Left colon (tissue), 2 donors: ENCODE measurements at regions not wholly inside any gene's neighbourhood (a gene's known extent, or its start where the extent isn't known, plus 50 kb on each side); places are given as distances from the start of the nearest gene placed in this dataset.
A peak's percentile ranks its signal among the peaks of the same experiment; 100 is the strongest.
"Not testable (repeated sequence)": the region's sequence is repeated elsewhere in the genome, so short reads cannot be mapped to it uniquely, and the experiment has no call there.

Experiments used
- ATAC-seq: fragments of 200-7000 bp; cut with Tn5 transposase; one replicate; pipeline ENCODE4 v1.9.1; 2020; ENCODE audit warnings: mild to moderate bottlenecking, moderate library complexity
- DNase-seq, 2 donors: peaks; one replicate each; pipeline ENCODE4 v3.0.0-alpha.2; 2020
- intact Hi-C, 2 donors: fragments of 100-400 bp; cut with DNase I in 1 of 2; cut with micrococcal nuclease in 1 of 2; formaldehyde crosslinking; loops; one replicate each; pipeline versions ENCODE4 v1.11.2 to v1.14.0; 2022; cut with DNase I, micrococcal nuclease
- donor health status: DM: no; HTN: no; CAD: no.
- donor health status: DM: yes; HTN: yes; CAD: no.

DNA sequence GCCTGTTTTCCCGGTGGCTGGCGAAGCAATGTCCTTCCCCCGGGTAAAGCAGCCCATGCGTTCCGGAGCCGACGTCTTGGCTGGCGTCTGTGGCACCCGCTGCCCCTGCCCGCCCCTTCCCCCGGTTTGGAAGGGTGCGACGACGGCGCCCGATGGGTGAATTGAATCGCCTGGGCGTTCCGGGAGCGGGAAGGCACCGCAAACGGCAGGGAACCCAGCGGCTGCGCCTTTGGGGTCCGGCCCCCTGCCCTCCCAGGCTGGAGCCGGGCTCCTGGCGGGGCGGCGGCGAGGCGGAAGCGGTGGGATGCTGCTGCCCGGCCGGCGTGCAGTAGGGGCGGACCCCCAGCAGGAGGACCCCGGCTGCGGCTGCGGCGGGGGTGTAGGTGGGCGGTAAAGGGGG, 123.6 kb upstream of the RHOU start:
- intact Hi-C loops = not testable (repeated sequence)

DNA sequence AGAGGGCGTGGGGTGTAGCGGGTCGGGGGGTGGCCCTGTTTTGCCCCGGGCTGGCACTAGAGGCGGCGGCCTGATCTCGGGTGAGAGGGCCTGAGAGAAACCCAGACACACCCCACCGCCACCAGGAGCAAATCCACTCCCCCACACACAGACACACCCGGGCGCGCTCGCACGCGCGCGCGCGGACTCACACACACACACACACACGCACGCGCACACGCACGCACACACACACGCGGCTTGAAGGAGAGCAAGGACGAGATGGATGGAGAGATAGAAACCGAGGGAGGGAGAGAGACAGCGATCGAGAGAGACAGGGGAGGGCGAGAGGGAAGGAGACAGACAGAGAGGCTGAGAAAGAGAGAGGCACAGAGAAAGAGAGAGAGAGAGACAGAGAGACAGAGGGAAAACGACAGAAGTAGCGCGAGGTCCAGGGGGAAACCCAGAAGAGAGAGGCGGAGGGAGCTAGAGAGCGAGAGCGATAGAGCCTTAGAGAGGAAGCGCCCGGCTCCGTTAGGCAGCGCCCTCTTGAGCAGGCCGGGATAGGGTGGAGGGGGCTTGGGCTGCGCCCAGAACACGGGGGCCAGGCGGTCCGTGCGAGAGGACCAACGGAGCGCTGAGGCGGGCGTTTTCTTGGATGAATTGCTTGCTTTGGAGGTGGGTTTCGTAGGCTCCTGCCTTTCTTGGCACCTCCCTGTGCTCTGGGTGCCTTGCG, 113.1 kb upstream of the RHOU start:
- DNase-seq = peak; percentile 24 to 27
- ATAC-seq, intact Hi-C loops: not testable (repeated sequence)

More for the DNA sequence above, 123.6 kb upstream of the RHOU start:
- not testable (repeated sequence) for DNase-seq, ATAC-seq

DNA sequence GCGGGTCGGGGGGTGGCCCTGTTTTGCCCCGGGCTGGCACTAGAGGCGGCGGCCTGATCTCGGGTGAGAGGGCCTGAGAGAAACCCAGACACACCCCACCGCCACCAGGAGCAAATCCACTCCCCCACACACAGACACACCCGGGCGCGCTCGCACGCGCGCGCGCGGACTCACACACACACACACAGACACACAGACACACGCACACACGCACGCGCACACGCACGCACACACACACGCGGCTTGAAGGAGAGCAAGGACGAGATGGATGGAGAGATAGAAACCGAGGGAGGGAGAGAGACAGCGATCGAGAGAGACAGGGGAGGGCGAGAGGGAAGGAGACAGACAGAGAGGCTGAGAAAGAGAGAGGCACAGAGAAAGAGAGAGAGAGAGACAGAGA, 108.8 kb upstream of the RHOU start:
- intact Hi-C loops, ATAC-seq, DNase-seq: not testable (repeated sequence)

DNA sequence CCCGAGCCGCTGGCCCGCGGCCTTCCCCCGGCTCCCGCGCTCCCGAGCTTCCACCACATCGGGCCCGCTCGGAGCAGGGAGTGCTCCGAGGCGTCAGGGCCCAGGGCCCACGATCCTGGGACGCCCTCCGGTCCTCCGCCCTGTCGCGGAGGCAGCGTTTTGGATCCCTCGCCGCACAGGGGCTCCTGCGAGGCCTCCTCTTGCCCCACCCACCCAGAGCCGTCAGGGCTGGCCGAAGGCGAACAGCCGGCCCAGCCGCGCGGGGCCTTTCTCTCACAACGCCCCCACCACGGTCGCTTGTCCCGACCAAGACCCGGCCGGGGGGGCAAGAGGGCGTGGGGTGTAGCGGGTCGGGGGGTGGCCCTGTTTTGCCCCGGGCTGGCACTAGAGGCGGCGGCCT, 102.4 kb upstream of the RHOU start:
- ATAC-seq, intact Hi-C loops: not testable (repeated sequence)
- peak in 1 of 2 donors; percentile 32 for DNase-seq

DNA sequence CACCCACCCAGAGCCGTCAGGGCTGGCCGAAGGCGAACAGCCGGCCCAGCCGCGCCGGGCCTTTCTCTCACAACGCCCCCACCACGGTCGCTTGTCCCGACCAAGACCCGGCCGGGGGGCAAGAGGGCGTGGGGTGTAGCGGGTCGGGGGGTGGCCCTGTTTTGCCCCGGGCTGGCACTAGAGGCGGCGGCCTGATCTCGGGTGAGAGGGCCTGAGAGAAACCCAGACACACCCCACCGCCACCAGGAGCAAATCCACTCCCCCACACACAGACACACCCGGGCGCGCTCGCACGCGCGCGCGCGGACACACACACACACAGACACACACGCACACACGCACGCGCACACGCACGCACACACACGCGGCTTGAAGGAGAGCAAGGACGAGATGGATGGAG, 100.0 kb upstream of the RHOU start:
- peak; percentile 50 to 52 for DNase-seq
- ATAC-seq, intact Hi-C loops: not testable (repeated sequence)

DNA sequence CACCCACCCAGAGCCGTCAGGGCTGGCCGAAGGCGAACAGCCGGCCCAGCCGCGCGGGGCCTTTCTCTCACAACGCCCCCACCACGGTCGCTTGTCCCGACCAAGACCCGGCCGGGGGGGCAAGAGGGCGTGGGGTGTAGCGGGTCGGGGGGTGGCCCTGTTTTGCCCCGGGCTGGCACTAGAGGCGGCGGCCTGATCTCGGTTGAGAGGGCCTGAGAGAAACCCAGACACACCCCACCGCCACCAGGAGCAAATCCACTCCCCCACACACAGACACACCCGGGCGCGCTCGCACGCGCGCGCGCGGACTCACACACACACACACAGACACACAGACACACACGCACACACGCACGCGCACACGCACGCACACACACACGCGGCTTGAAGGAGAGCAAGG, 97.8 kb upstream of the RHOU start:
- intact Hi-C loops = not testable (repeated sequence)

DNA sequence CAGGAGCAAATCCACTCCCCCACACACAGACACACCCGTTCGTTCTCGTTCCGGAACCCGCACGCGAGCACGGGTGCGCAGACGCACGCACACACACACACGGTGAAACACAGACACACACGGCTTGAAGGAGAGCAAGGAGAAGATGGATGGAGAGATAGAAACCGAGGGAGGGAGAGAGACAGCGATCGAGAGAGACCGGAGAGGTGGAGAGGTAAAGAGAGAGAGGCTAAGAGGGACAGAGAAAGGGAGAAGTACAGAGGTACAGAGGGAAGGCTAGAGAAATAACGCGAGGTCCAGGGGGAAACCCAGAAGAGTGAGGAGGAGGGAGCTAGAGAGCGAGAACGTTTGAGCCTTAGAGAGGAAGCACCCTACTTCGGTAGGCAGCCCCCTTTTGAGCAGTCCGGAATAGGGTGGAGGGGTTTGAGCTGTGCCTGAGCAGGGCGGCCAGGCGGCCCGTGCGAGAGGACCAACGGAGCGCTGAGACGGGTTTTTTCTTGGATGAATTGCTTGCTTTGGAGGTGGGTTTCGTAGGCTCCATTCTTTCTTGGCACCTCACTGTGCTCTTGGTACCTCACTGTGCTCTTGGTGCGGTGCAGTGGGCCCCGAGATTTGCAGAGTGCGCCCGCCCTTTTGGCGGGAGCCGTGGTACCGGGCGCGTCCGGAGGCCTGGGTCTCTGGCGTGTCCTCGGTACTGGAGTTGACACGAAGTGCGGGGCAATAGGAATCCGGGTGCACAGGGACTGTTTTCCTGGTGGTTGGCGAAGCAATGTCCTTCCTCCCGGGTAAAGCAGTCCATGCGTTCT, 88.4 kb upstream of the RHOU start:
- ATAC-seq (peak; percentile 52), DNase-seq (peak in 1 of 2 donors; percentile 35)
- intact Hi-C loops = no loop called here

More for the DNA sequence above, 97.8 kb upstream of the RHOU start:
- peak in 1 of 2 donors; percentile 26 for DNase-seq
- ATAC-seq = not testable (repeated sequence)

DNA sequence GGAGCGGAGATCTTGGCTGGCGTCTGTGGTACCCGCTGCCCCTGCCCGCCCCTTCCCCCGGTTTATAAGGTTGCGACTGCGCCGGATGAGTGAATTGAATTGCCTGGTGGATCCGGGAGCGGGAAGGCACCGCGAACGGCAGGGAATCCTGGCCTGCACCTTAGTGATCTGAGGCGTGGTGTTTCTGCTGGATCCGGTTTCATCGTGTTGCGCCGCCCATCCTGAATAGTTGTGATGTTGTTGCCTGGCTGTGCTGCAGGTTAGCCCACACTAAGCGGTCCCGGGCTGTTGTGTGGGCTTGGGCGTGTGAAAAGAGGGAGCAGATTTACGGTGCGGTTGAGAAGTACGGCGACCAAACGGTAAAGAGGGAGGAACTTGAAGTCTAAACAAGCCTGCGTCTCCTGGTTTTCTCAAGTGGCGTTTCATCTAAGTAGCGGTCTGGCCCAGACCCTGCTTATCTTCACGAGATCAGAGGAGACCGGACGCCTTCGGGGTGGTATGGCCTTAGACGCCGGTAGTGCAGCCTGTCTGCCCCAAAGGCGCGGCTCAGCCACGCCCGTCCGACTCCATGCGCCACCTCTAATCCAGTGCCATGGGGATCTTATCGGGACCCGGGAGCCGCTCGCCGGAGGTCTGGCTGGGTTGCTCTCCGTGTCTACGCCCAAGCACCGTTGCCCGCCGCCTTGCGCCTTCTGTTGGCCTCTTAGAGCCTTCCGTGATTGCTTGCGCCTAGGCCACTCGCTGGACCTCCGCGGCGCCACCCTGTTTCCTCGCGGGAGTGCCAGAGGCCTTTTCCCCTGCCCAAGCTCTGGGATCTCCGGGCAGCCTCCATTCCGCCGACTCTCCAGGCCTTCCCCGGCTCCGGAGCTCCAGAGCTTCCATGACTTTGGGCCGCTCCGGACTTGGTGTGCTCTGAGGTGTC, 87.5 kb upstream of the RHOU start:
- ATAC-seq (peak; percentile 80), DNase-seq (peak; percentile 55 to 56)
- intact Hi-C loops = no loop called here

DNA sequence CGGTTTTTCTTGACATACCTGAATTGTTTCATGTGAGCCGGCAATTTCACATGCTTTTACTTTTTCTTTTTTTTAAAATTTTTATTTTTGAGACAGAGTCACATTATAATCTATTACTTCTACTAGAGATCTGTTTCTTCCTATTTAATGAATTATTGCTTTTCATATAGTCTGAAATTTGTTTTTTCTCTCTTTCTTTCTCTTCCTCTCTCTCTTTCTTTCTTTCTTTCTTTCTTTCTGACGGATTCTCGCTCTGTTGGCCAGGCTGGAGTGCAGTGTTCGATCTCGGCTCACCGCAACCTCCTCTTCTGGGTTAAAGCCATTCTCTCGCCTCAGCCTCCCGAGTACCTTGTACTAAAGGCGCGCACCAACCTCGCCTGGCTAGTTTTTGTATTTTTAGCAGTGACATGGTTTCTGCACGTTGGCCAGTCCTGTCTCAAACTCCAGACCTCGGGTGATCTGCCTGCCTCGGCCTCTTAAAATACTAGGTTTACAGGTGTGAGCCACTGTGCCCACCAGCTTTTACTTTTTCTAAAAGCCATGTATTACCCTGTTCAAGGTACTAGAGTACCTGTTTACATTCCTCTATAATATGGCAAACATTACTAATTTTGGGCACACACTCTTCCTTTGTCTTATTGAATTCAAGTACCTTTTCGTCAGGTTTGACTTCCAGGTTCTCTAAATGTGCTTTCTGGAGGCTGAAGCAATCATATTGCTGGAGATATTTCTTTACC, 86.5 kb upstream of the RHOU start:
- DNase-seq (no peak), ATAC-seq (no peak)
- intact Hi-C loops = no loop called here

DNA sequence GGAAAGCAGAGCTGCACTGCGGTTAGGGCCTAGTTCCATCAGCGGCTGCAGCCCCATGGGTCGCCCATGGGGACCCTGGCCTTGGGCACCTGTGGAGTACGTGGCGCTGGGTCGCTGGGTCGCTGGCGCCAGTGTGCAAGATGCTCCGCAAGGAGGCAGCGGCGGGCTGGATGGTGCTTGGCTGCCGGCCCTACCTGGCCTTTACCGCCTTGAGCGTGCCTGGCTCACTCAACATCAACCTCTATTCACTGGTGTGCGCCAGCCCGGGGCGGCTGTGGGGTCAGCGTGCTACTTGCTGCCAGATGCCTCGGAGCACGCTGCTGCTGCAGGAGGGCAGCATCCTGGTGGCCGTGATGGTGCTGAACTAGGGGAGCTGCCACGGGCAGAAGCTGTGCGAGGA, 85.1 kb upstream of the RHOU start:
- DNase-seq (no peak), ATAC-seq (no peak)
- intact Hi-C loops = no loop called here

DNA sequence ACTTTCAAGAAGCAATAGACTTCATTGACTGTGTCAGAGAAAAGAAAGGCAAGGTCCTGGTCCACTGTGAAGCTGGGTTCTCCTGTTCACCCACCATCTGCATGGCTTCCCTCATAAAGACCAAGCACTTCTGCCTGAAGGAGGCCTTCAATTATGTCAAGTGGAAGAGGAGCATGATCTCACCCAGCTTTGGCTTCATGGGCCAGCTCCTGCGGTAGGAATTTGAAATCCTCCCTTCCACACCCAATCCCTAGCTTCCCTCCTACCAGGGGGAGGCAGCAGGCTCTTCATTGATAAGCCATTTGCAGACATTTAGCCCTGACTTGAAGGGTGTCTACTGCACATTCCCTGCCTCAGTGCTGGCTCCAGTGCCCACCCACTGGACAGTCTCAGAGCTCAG, 84.3 kb upstream of the RHOU start:
- DNase-seq (no peak), ATAC-seq (no peak)
- intact Hi-C loops = no loop called here

DNA sequence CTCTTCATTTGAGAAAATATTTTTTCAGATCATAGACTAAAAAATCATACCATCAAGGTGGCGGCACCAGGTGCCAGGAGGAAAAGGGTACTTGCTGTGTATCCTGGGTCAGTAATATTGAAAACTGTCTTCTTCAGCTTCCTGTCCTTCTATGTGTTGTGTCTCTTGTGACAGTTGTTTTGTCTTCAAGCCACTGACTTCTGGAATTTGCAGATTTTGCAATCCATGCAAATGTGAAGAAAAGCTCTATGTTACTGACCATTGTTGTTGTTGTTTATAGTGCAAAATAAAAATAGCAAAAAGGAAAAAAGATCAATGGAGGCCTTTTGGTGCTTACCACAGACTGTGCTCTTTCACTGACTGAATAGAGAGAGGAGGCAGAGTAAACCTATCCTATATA, 83.2 kb upstream of the RHOU start:
- intact Hi-C loops = no loop called here
- ATAC-seq = no peak

DNA sequence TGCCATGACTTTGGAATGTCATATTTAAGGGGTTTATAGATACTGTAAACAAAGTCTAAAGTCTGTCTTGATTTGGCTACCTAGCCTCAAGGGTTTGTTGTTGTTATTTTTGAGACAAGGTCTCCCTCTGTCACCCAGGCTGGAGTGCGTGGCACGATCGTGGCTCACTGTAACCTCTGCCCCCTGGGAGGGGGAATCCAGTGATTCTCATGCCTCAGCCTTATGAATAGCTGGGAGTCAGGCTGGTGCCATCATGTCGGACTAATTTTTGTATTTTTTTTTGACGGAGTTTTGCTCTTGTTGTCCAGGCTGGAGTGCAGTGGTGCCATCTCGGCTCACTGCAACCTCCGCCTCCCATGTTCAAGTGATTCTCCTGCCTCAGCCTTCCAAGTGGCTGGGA, 82.2 kb upstream of the RHOU start:
- intact Hi-C loops, ATAC-seq, DNase-seq: not testable (repeated sequence)

More for the DNA sequence above, 83.2 kb upstream of the RHOU start:
- no peak for DNase-seq

DNA sequence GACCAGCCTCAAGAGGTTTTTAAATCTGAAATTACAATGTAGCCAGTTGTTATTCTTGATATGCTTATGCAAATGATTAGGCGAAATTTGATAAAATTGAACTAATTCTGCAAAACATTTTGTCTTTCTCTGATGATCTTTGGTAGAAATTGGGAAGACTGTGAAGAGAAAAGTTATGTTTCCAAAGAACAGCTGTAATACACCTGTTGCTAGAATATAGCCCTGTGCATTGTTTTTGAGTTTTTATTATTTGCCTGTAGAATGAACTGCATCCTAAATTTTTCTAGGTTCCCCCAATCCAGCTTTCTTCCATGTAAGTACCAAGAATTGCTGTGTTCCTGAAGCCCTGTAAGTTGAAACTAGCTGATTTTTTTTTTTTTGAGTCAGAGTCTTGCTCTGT, 81.5 kb upstream of the RHOU start:
- DNase-seq (no peak), ATAC-seq (no peak)
- intact Hi-C loops = no loop called here

DNA sequence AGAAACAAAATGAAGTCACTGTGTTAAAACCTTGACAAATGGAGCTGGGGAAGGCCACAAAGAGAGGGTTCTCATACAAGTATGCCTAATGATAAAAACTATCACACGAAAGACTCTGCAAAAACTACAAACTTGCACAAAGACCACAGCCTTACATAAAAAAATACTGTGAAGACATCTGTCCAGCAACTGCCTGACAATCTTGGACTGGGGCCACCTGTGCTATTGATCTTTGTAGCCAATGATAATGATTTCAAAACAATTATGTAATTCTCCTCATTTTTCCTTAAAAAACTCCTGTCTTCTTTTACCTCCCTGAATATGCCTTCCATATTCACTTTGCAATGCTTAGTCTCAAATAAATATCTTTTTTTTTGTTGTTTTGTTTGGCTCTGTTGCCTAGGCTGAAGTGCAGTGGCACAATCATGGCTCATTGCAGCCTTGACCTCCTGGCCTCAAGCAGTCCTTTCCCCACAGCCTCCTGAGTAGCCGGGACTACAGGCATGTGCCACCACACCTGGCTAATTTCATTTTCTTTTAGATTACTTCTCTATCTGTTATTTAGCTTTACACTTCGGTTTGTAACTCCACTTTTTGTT, 79.4 kb upstream of the RHOU start:
- no peak for DNase-seq
- intact Hi-C loops = no loop called here
- ATAC-seq = no peak

DNA sequence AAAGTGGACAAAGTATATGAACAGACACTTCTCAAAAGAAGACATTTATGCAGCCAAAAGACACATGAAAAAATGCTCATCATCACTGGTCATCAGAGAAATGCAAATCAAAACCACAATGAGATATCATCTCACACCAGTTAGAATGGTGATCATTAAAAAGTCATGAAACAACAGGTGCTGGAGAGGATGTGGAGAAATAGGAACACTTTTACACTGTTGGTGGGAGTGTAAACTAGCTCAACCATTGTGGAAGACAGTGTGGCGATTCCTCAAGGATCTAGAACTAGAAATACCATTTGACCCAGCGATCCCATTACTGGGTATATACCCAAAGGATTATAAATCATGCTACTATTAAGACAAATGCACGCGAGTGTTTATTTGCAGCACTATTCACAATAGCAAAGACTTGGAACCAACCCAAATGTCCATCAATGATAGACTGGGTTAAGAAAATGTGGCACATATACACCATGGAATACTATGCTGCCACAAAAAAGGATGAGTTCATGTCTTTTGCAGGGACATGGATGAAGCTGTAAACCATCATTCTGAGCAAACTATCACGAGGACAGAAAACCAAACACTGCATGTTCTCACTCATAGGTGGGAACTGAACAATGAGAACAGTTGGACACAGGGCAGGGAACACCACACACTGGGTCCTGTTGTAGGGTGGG, 73.1 kb upstream of the RHOU start:
- intact Hi-C loops, ATAC-seq, DNase-seq: not testable (repeated sequence)

DNA sequence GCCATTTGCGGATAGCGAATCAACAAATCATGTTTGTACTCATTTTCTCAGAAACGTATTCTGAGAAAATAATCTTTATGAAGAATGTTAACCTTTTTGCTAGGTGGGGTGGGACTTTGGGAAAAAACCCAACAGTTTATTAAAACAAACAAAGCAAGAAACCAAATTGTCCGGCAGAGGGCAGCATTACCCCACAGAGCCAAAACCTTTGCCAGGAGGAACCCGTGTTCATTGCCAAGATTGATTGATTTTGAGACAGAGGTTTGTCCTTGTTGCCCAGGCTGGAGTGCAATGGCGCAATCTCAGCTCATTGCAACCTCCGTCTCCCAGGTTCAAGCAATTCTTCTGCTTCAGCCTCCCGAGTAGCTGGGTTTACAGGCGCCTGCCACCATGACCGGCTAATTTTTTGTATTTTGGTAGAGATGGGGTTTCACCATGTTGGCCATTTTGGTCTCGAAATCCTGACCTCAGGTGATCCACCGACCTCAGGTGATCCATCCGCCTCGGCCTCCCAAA, 70.8 kb upstream of the RHOU start:
- DNase-seq (peak; percentile 59 to 85), ATAC-seq (peak; percentile 70)
- intact Hi-C loops = no loop called here
